ENCODE measurements at regions not wholly inside any gene's neighbourhood (a gene's known extent, or its start where the extent isn't known, plus 50 kb on each side); places are given as distances from the start of the nearest gene placed in this dataset.

DNA sequence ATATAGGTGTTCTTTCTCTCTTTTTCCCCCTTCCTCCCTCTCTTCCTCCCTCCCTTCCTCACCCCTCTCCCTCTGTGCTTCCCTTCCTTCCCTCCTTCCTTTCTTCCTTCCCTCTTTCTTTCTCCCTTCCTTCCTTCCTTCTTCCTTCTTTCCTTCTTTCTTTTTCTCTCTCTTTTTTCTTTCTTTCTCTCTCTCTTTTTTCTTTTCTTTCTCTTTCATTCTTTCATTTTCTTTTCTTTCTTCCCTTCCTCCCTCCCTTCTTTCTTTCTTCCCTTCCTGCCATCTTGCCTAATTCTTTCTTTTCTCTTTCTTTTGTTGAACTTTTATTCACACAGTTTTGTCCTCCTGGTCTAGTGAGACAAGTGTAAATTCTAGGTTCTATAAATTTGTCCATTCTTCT lies 1595.6 kb downstream of the SI start:
- H3K79me1 ChIP-seq (ENCODE audit: insufficient read depth, low read depth, low read length, poor library complexity, severe bottlenecking), result no peaks in the 10 kb centered on the region
- no peak overlapping the region for H3T11ph ChIP-seq (ENCODE audit: low read length)
- no peaks in the 10 kb centered on the region for H3K79me2 ChIP-seq (ENCODE audit: insufficient read depth, low read length)
- no peak overlapping the region for H3K4me2 ChIP-seq (ENCODE audit: insufficient read depth, insufficient read length, low read length)
- H3K9ac ChIP-seq (ENCODE audit: extremely low read depth, insufficient read length, low read length), result no peak overlapping the region
- H4K91ac ChIP-seq (ENCODE audit: insufficient read length, low read depth, low read length), result no peak overlapping the region
- Mint-ChIP-seq H3K4me1 (no peaks in the 10 kb centered on the region), H3K9me3 (peaks cover 2 to 6% of the 10 kb centered on the region in 2 experiments; a peak in 3 of 5 replicates), H3K27ac (no peak overlapping the region), H3K36me3 (ENCODE audit: insufficient read depth in 1 of 3, low read depth in 3 of 3) (no peaks in the 10 kb centered on the region), H3K27me3 (ENCODE audit: low read depth) (no peaks in the 10 kb centered on the region), H3K4me3 (no peak overlapping the region)
- no peak overlapping the region for H2BK20ac ChIP-seq (ENCODE audit: low read depth, low read length, poor library complexity, severe bottlenecking)
- no peak overlapping the region for H3K56ac ChIP-seq (ENCODE audit: insufficient read length, low read depth, low read length)
- no peak overlapping the region for H2BK5ac ChIP-seq (ENCODE audit: insufficient read length, low read length)
- no peaks in the 10 kb centered on the region for H3K4me1 ChIP-seq (ENCODE audit: insufficient read depth, low read length)
- H3K27me3 ChIP-seq (ENCODE audit: insufficient read depth, low read length), result no peaks in the 10 kb centered on the region
- no peak for DNase-seq
- TF ChIP-seq, protein P1, sequence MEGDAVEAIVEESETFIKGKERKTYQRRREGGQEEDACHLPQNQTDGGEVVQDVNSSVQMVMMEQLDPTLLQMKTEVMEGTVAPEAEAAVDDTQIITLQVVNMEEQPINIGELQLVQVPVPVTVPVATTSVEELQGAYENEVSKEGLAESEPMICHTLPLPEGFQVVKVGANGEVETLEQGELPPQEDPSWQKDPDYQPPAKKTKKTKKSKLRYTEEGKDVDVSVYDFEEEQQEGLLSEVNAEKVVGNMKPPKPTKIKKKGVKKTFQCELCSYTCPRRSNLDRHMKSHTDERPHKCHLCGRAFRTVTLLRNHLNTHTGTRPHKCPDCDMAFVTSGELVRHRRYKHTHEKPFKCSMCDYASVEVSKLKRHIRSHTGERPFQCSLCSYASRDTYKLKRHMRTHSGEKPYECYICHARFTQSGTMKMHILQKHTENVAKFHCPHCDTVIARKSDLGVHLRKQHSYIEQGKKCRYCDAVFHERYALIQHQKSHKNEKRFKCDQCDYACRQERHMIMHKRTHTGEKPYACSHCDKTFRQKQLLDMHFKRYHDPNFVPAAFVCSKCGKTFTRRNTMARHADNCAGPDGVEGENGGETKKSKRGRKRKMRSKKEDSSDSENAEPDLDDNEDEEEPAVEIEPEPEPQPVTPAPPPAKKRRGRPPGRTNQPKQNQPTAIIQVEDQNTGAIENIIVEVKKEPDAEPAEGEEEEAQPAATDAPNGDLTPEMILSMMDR (conservative IDR thresholded peaks at IDR 0.05), result no peak
- H3K14ac ChIP-seq (ENCODE audit: insufficient read depth, low read length), result no peak overlapping the region
- no peaks in the 10 kb centered on the region for H4K20me1 ChIP-seq (ENCODE audit: control insufficient read depth, insufficient read depth, insufficient read length)
- H2AFZ ChIP-seq (ENCODE audit: low read length), result no peak overlapping the region
- H3K23me2 ChIP-seq (ENCODE audit: insufficient read length, low read depth, low read length, poor library complexity, severe bottlenecking), result no peaks in the 10 kb centered on the region
- H2AK5ac ChIP-seq (ENCODE audit: insufficient read length, low read length), result no peak overlapping the region
- no peak overlapping the region for H3K4ac ChIP-seq (ENCODE audit: low read depth, low read length)
- no peak overlapping the region for H4K8ac ChIP-seq (replicated peaks; ENCODE audit: insufficient read length, low read depth, low read length)
- no peak overlapping the region for H2BK12ac ChIP-seq (ENCODE audit: insufficient read length, low read depth, low read length)
- no peak overlapping the region for H4K5ac ChIP-seq (ENCODE audit: insufficient read length, low read depth, low read length)
- H2BK15ac ChIP-seq (ENCODE audit: low read depth, low read length), result no peak overlapping the region
- no peak overlapping the region for H3K18ac ChIP-seq (ENCODE audit: insufficient read length, low read depth, low read length)
- no peak overlapping the region for H3K27ac ChIP-seq (ENCODE audit: insufficient read length, low read depth, low read length)
- no peaks in the 10 kb centered on the region for H3K9me3 ChIP-seq (ENCODE audit: control insufficient read depth, low read depth, low read length)
- no peak overlapping the region for H2BK120ac ChIP-seq (ENCODE audit: low read depth, low read length, poor library complexity, severe bottlenecking)
- H3K23ac ChIP-seq (ENCODE audit: insufficient read length, low read depth, low read length), result no peak overlapping the region
